ENCODE measurements at regions not wholly inside any gene's neighbourhood (a gene's known extent, or its start where the extent isn't known, plus 50 kb on each side); places are given as distances from the start of the nearest gene placed in this dataset.

- no peak overlapping the region for H3K9ac ChIP-seq (replicated peaks; ENCODE audit: extremely low read depth, insufficient read depth, low read length)
- H3K27ac ChIP-seq (ENCODE audit: insufficient read depth, low read depth, low read length) = no peak overlapping the region
- DNase-seq (ENCODE audit: low read depth, low spot score) (no peak), FAIRE-seq (no peak)
- no TSS peak for BruUV-seq (replicated peaks)
- ChIA-PET POLR2A (no interaction called here), CTCF (interaction anchor here (1.1 kb wide), 2 partner anchors 12 to 187 kb away, joined by 3 to 4 read pairs; no protein-coding TSS in a partner anchor)
- H3K4me1 ChIP-seq (ENCODE audit: control insufficient read depth, extremely low read depth, insufficient read depth, low read length) = no peaks in the 10 kb centered on the region
- TF ChIP-seq MAX (IDR thresholded peaks at IDR 0.05; ENCODE audit: insufficient read depth, insufficient read length) = no peak
- TF ChIP-seq JUN (IDR thresholded peaks at IDR 0.05; ENCODE audit: borderline replicate concordance, insufficient read depth, insufficient read length, low read depth) = no peak
- no peak for TF ChIP-seq MYC (IDR thresholded peaks at IDR 0.05; ENCODE audit: low read depth, low read length)
- TF ChIP-seq POLR2A (IDR thresholded peaks at IDR 0.05; ENCODE audit: low read depth, low read length) = no peak
- no peak for TF ChIP-seq CTCF (IDR thresholded peaks at IDR 0.05; ENCODE audit: extremely low read depth in 1 of 2, insufficient read depth in 1 of 2, low read depth in 1 of 2, low read length in 2 of 2)
- no peak for TF ChIP-seq POLR2AphosphoS5 (IDR thresholded peaks at IDR 0.05; ENCODE audit: insufficient read depth, low read depth, low read length)
- TF ChIP-seq GATA2 (IDR thresholded peaks at IDR 0.05; ENCODE audit: insufficient read depth, insufficient read length, low read depth, low read length) = no peak
- TF ChIP-seq EZH2 (IDR thresholded peaks at IDR 0.05; ENCODE audit: borderline replicate concordance, low read depth, low read length, severe bottlenecking) = no peak
- no peak for TF ChIP-seq FOS (IDR thresholded peaks at IDR 0.05; ENCODE audit: borderline replicate concordance, insufficient read depth, low read length)
- H4K20me1 ChIP-seq (replicated peaks; ENCODE audit: control insufficient read depth, extremely low read depth, insufficient read depth, low read length) = no peaks in the 10 kb centered on the region
- H3K9me1 ChIP-seq (replicated peaks; ENCODE audit: control insufficient read depth, extremely low read depth, insufficient read depth, low read length) = no peaks in the 10 kb centered on the region
- no peak overlapping the region for H3K4me2 ChIP-seq (ENCODE audit: insufficient read depth, low read length)
- no peaks in the 10 kb centered on the region for H3K36me3 ChIP-seq (ENCODE audit: control insufficient read depth in 2 of 2, extremely low read depth in 1 of 2, insufficient read depth in 2 of 2, low read length in 2 of 2)
- H3K4me3 ChIP-seq (replicated peaks in 1 of 3; ENCODE audit: insufficient read depth in 1 of 3, low read depth in 1 of 3, low read length in 3 of 3) = no peak overlapping the region
- no peaks in the 10 kb centered on the region for H3K9me3 ChIP-seq (replicated peaks; ENCODE audit: control insufficient read depth, insufficient read depth, low read length)
- intact Hi-C loops (cut with micrococcal nuclease) (no loop called here), dilution Hi-C loops (cut with MboI; ENCODE audit: extremely low pct_ligation_motif_present, low sequenced_read_pairs) (no loop called here)
- no peaks in the 10 kb centered on the region for H3K79me2 ChIP-seq (ENCODE audit: control insufficient read depth, insufficient read depth, low read length)
- no peaks in the 10 kb centered on the region for H3K27me3 ChIP-seq (ENCODE audit: control insufficient read depth in 2 of 2, insufficient read depth in 2 of 2, low read length in 2 of 2)
- H2AFZ ChIP-seq (ENCODE audit: low read depth, low read length) = no peak overlapping the region
Observed at GRCh38 chr12:89980236-89980635, 271.6 kb upstream of the ATP2B1 start.
